ENCODE measurements at regions not wholly inside any gene's neighbourhood (a gene's known extent, or its start where the extent isn't known, plus 50 kb on each side); places are given as distances from the start of the nearest gene placed in this dataset.

GRCh38 chr20:48461091-48461734, 366.6 kb downstream of the PREX1 start:
- no peak for DNase-seq (ENCODE audit: low read depth in 1 of 2, low spot score in 2 of 2)
- H3K27me3 ChIP-seq (replicated peaks) = peaks cover 26% of the 10 kb centered on the region

DNA sequence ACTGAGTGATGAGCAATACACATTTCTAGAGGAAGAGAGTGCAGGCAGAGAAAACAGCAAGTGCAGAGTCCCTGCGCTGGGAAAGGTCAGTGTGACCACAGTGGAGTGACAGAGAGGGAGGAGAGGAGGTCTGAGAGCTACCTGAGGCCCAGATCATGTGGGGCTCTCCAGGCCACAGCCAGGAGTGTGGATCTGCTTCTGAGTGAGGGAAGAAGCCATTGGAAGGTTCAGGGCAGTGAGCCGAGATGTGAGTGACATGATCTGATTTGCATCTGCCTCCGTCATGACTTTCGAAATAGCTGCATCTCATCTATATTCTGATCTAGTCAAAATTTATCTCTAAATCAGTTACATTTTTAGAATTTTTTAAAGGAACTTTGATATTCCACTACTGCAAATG, 367.1 kb downstream of the PREX1 start:
- DNase-seq (ENCODE audit: low read depth in 1 of 2, low spot score in 2 of 2) = no peak
- Histone ChIP-seq H3K27me3 (replicated peaks) (peaks cover 27% of the 10 kb centered on the region), H3K4me1 (replicated peaks) (no peaks in the 10 kb centered on the region), H3K9me3 (replicated peaks) (no peaks in the 10 kb centered on the region), H3K36me3 (no peaks in the 10 kb centered on the region), H3K27ac (no peak overlapping the region), H3K4me3 (no peak overlapping the region)

More at GRCh38 chr20:48461091-48461734, 366.6 kb downstream of the PREX1 start:
- no peaks in the 10 kb centered on the region for H3K9me3 ChIP-seq (replicated peaks)
- no peaks in the 10 kb centered on the region for H3K36me3 ChIP-seq
- H3K4me1 ChIP-seq (replicated peaks) = no peaks in the 10 kb centered on the region
- H3K27ac ChIP-seq = no peak overlapping the region
- no peak overlapping the region for H3K4me3 ChIP-seq

DNA sequence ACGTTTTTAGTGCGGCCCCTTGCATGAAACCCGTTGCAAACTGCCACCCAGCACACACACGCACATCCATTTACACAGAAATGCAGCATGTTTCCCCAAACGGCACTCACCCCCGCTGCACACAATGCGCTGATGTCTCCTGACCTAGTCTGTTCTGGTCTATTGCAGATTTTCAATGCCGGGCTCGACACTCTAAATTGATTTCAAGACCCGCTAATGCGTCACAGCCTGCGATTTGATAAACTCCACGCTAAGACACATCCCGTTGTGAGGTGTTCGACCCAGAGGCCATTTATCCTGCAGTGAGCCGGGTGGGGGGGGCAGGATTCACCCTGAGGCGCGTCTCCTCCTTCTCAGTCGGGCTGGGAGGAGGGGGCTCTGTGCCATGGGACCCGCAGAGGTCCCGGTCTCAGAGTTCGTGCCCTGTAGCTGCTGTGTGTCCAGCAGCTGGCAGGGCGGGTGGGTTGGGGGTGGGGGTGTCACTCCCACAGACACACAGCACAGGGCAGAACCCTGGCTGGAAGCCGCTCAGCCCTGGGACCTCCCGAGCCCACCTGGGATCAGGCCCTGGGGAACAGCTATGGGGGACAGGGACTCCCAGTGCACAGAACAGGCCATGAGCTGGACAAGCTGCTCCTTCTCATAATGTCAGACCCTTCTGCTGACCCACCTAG, 367.9 kb downstream of the PREX1 start:
- H3K4me3 ChIP-seq = no peak overlapping the region
- no peak overlapping the region for H3K27ac ChIP-seq
- H3K9me3 ChIP-seq (replicated peaks) = no peaks in the 10 kb centered on the region
- H3K27me3 ChIP-seq (replicated peaks) = peaks cover 30% of the 10 kb centered on the region
- DNase-seq (ENCODE audit: low read depth in 1 of 2, low spot score in 2 of 2) = no peak
- no peaks in the 10 kb centered on the region for H3K36me3 ChIP-seq
- no peaks in the 10 kb centered on the region for H3K4me1 ChIP-seq (replicated peaks)

DNA sequence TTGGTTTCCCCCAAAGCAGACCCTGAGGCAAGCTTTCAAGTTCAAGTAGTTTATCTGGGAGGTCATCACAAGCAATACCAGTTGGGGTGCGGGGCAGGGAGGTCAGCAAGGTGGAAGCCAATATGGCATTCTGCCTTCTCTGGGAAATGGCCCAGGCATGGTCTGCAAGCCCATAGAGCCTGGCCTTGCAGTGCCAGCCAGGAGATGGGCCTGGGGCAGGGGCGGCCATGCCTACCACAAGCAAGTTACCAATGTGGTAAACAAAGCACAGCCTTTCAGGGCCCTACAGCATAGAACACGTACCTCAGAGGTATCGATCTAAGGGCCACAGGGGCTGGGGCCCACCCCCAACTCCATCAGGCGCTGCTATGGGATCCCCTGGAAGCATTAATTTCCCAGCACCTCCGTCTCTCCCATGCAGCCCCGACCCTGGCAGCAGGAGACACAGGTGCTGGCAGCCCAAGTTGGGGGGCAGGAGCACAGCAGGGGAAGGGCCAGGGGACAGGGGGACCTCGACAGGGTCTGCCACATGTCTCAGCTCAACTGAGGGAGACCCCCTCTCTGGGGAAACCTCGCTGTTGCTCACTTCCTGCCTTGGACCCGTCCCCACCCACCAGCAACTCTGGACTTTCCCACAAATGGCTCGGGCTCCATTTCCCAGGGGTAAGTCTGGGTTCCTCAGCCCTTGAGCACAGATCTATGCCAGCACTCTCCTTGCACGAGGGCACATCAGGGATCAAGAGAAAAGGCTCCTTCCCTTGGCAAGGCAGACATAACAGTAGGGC, 369.0 kb downstream of the PREX1 start:
- Histone ChIP-seq H3K36me3 (no peaks in the 10 kb centered on the region), H3K4me1 (replicated peaks) (no peaks in the 10 kb centered on the region), H3K27ac (no peak overlapping the region), H3K27me3 (replicated peaks) (peaks cover 37% of the 10 kb centered on the region), H3K9me3 (replicated peaks) (no peaks in the 10 kb centered on the region), H3K4me3 (no peak overlapping the region)
- DNase-seq (ENCODE audit: low read depth in 1 of 2, low spot score in 2 of 2) = no peak

GRCh38 chr20:48458003-48458377, 369.8 kb downstream of the PREX1 start:
- H3K4me3 ChIP-seq = no peak overlapping the region
- no peak for DNase-seq (ENCODE audit: low read depth in 1 of 2, low spot score in 2 of 2)
- no peak overlapping the region for H3K27ac ChIP-seq
- H3K27me3 ChIP-seq (replicated peaks) = peaks cover 38% of the 10 kb centered on the region
- H3K4me1 ChIP-seq (replicated peaks) = no peaks in the 10 kb centered on the region
- no peaks in the 10 kb centered on the region for H3K36me3 ChIP-seq
- no peaks in the 10 kb centered on the region for H3K9me3 ChIP-seq (replicated peaks)

GRCh38 chr20:48457193-48458002, 370.4 kb downstream of the PREX1 start:
- Histone ChIP-seq H3K27ac (no peak overlapping the region), H3K36me3 (no peaks in the 10 kb centered on the region), H3K27me3 (replicated peaks) (peaks cover 42% of the 10 kb centered on the region), H3K9me3 (replicated peaks) (no peaks in the 10 kb centered on the region), H3K4me1 (replicated peaks) (no peaks in the 10 kb centered on the region), H3K4me3 (no peak overlapping the region)
- DNase-seq (ENCODE audit: low read depth in 1 of 2, low spot score in 2 of 2) = no peak

DNA sequence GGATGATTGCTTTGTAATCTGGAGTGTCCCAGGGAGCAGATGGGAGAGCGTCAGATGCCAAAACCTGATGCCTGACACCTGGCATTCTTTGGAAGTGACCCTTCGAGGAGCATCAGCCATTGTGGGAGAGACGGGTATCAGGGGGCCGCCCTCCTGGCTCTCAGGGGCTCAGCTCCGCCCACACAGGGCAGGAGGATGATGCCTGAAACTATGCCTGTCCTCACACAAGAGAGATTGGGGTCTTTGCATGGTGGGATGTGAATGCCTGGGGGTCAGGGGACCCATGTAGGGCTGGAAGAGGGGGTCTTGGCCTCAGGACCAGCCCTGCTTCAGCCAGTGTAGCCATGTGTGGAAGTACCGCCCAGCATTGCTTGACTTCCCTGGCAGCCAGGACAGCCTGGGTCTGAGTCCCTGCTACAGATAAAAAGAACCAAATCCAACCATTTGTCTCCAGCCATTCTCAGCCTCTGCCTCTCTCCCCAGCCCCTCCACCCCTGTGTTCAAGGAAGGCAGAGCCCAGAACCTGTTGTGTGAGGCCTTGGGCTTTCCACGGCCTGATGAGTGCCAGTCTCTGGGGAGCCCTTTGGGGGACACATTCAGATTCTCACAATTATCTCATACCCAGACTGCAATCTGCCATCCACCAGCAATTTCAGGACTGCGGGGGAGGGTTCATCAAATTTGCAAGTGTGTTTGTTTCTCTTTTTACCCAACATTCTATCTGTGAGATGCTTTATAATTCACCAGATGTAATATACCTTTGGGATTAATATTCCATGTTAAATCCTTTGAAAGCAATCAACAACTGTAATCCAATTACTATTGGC, 371.2 kb downstream of the PREX1 start:
- Histone ChIP-seq H3K9me3 (replicated peaks) (no peaks in the 10 kb centered on the region), H3K4me1 (replicated peaks) (no peaks in the 10 kb centered on the region), H3K27ac (no peak overlapping the region), H3K4me3 (no peak overlapping the region), H3K27me3 (replicated peaks) (peaks cover 42% of the 10 kb centered on the region), H3K36me3 (no peaks in the 10 kb centered on the region)
- no peak for DNase-seq (ENCODE audit: low read depth in 1 of 2, low spot score in 2 of 2)

GRCh38 chr20:48455651-48456365, 372.0 kb downstream of the PREX1 start:
- no peak for DNase-seq (ENCODE audit: low read depth in 1 of 2, low spot score in 2 of 2)
- peaks cover 34% of the 10 kb centered on the region for H3K27me3 ChIP-seq (replicated peaks)
- no peaks in the 10 kb centered on the region for H3K36me3 ChIP-seq
- H3K4me3 ChIP-seq = no peak overlapping the region
- H3K9me3 ChIP-seq (replicated peaks) = no peaks in the 10 kb centered on the region
- H3K4me1 ChIP-seq (replicated peaks) = no peaks in the 10 kb centered on the region
- H3K27ac ChIP-seq = no peak overlapping the region

DNA sequence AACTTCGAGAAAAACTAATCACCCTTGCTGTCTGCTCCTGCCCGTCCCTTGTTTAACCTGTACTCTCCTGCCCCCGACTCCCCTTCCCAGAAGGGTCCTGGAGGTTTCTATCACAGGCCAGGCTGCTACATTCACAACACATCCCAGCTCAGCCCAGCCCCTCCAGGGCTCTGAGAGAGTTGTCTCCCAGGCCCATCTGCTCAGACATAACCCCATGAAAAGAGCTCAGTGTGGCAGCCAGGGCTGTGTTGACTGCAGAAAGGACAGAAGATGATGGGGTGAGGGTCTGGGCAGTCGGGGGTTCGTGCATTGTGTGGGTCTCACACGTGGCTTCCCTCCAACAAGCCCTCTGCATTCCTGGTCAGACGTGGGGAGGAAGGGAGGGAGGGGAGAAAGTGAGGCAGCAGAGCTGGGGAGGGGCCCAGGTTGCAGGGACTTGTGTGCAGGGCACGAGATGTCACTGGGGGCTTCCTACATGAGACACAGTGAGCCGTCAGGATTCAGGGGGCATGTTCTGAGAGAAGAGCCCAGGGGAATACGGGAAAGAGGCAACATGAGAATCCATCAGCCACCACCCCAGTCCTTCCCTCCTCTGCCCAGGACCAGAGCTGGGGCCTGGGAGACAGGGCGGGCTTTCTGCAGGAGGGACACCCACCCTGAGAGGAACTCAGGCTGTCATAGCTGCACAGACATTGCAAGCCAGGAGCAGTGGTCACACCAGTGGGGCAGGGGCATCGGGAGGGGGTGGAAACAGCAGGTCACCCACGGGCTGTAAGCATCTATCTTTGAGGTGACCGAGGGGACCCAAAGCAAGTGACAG, 372.9 kb downstream of the PREX1 start:
- no peak overlapping the region for H3K27ac ChIP-seq
- no peaks in the 10 kb centered on the region for H3K36me3 ChIP-seq
- peaks cover 28% of the 10 kb centered on the region for H3K27me3 ChIP-seq (replicated peaks)
- H3K9me3 ChIP-seq (replicated peaks) = no peaks in the 10 kb centered on the region
- no peaks in the 10 kb centered on the region for H3K4me1 ChIP-seq (replicated peaks)
- DNase-seq (ENCODE audit: low read depth in 1 of 2, low spot score in 2 of 2) = no peak
- no peak overlapping the region for H3K4me3 ChIP-seq

GRCh38 chr20:48453477-48454093, 374.2 kb downstream of the PREX1 start:
- no peaks in the 10 kb centered on the region for H3K9me3 ChIP-seq (replicated peaks)
- H3K36me3 ChIP-seq = no peaks in the 10 kb centered on the region
- H3K27me3 ChIP-seq (replicated peaks) = peaks cover 28% of the 10 kb centered on the region
- H3K4me1 ChIP-seq (replicated peaks) = no peaks in the 10 kb centered on the region
- no peak for DNase-seq (ENCODE audit: low read depth in 1 of 2, low spot score in 2 of 2)
- no peak overlapping the region for H3K27ac ChIP-seq
- no peak overlapping the region for H3K4me3 ChIP-seq

DNA sequence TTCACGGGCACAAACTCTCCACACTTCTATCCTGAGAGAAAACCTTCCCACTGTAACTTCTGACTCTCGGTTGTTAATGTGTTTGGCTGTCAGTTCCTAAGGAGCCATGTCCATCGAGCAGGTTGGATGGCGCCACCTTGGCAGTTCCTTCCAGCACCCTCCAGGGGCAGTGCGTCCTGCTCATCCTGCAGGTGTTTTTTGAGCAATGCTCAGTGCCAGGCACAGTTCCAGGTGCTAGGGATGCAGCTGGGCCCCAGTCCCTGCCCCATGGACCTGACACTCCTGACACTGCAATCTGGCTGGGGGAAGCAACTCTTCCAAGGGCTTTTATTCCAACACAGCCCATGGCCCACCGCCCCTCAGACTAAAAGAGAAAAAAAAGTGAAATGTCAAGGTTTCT, 376.4 kb downstream of the PREX1 start:
- Histone ChIP-seq H3K36me3 (no peaks in the 10 kb centered on the region), H3K9me3 (replicated peaks) (no peaks in the 10 kb centered on the region), H3K4me1 (replicated peaks) (no peaks in the 10 kb centered on the region), H3K27me3 (replicated peaks) (peaks cover 22% of the 10 kb centered on the region), H3K4me3 (no peak overlapping the region), H3K27ac (no peak overlapping the region)
- no peak for DNase-seq (ENCODE audit: low read depth in 1 of 2, low spot score in 2 of 2)

All from SJSA1 (cell line).